IMR-90 (cell line): ENCODE measurements at regions not wholly inside any gene's neighbourhood (a gene's known extent, or its start where the extent isn't known, plus 50 kb on each side); places are given as distances from the start of the nearest gene placed in this dataset.

Experiments
- ATAC-seq: fragments of 200-7000 bp; cut with Tn5 transposase; 2 replicates; pipeline ENCODE4 v1.9.1; 2020; ENCODE audit warnings: low read depth, mild to moderate bottlenecking, moderate library complexity
- BruUV-seq: library from RNA; stranded (reverse); fragments of 400-500 nt; replicated peaks from 2 replicates; lab custom pipeline; 2021; lab: Mats Ljungman, UMichigan
- CTCF ChIA-PET: fragments of 300-600 bp; formaldehyde crosslinking; extraction: SDS; loops from one replicate; lab custom pipeline; 2021; ENCODE audit warnings: antibody characterized with exemption; lab: Yijun Ruan, JAX
- POLR2A ChIA-PET: fragments of 300-600 bp; sonication (Branson Sonifier 250); formaldehyde crosslinking; loops from one replicate; lab custom pipeline; 2022; ENCODE audit warnings: antibody characterized with exemption; ENCODE audit not compliant: unreplicated experiment; lab: Charles Lee
- DNase-seq: peaks from one replicate; pipeline ENCODE4 v3.0.0; 2013
- H2AFZ ChIP-seq: replicated peaks from 2 replicates; pipeline ENCODE3; 2013; ENCODE audit warnings: low read length, mild to moderate bottlenecking; ENCODE audit not compliant: poor library complexity
- H2AK5ac ChIP-seq: 2 replicates; pipeline ENCODE4 v1.6.1; 2013; ENCODE audit warnings: low read depth, low read length, inconsistent platforms
- H2AK9ac ChIP-seq: replicated peaks from 2 replicates; pipeline ENCODE3; 2013; ENCODE audit warnings: mild to moderate bottlenecking, low read depth, low read length, moderate library complexity; ENCODE audit not compliant: poor library complexity
- H2BK120ac ChIP-seq: 2 replicates; pipeline ENCODE4 v1.6.1; 2013; ENCODE audit warnings: low read depth, low read length, inconsistent platforms
- H2BK15ac ChIP-seq: 3 replicates; pipeline ENCODE4 v1.6.1; 2013; ENCODE audit warnings: low read depth, low read length, inconsistent platforms
- H2BK20ac ChIP-seq: 2 replicates; pipeline ENCODE4 v1.6.1; 2013; ENCODE audit warnings: low read depth, mild to moderate bottlenecking, inconsistent platforms, low read length, moderate library complexity
- H2BK5ac ChIP-seq: 2 replicates; pipeline ENCODE4 v1.6.1; 2013; ENCODE audit warnings: mild to moderate bottlenecking, low read depth, low read length, inconsistent platforms; ENCODE audit not compliant: poor library complexity, severe bottlenecking
- H3K14ac ChIP-seq: replicated peaks from 2 replicates; pipeline ENCODE4 v1.6.1; 2013; ENCODE audit warnings: low read depth, low read length, inconsistent platforms
- H3K18ac ChIP-seq: 2 replicates; pipeline ENCODE4 v1.6.1; 2013; ENCODE audit warnings: low read depth, low read length, control low read depth
- H3K23ac ChIP-seq: 2 replicates; pipeline ENCODE4 v1.6.1; 2013; ENCODE audit warnings: low read depth, low read length, inconsistent platforms
- H3K27ac ChIP-seq: 2 replicates; pipeline ENCODE4 v1.5.1; 2013; ENCODE audit warnings: mild to moderate bottlenecking, control low read depth, low read length; ENCODE audit not compliant: insufficient read depth
- H3K27me3 ChIP-seq: 2 replicates; pipeline ENCODE4 v1.6.1; 2013; ENCODE audit warnings: low read length; ENCODE audit not compliant: control insufficient read depth, insufficient read depth
- H3K36me3 ChIP-seq: 2 replicates; pipeline ENCODE4 v1.6.1; 2013; ENCODE audit warnings: low read length, mixed read lengths; ENCODE audit not compliant: control insufficient read depth, insufficient read depth
- H3K4ac ChIP-seq: 2 replicates; pipeline ENCODE4 v1.6.1; 2013; ENCODE audit warnings: low read depth, low read length, inconsistent platforms
- H3K4me1 ChIP-seq: 2 replicates; pipeline ENCODE4 v1.6.1; 2013; ENCODE audit warnings: low read length, mixed read lengths; ENCODE audit not compliant: control insufficient read depth, insufficient read depth
- H3K4me2 ChIP-seq: 2 replicates; pipeline ENCODE4 v1.6.1; 2013; ENCODE audit warnings: low read depth, mild to moderate bottlenecking, control low read depth, low read length, moderate library complexity
- H3K4me3 ChIP-seq: 2 replicates; pipeline ENCODE4 v1.5.1; 2013; ENCODE audit warnings: low read depth, mild to moderate bottlenecking, control low read depth, low read length, moderate library complexity; ENCODE audit not compliant: insufficient read depth
- H3K56ac ChIP-seq: 2 replicates; pipeline ENCODE4 v1.6.1; 2013; ENCODE audit warnings: low read length, inconsistent platforms; ENCODE audit not compliant: insufficient read depth; ENCODE audit errors: extremely low read depth
- H3K79me1 ChIP-seq, 2 experiments: 2 replicates each; pipeline ENCODE4 v1.6.1; 2013; ENCODE audit warnings: low read length in 2 of 2, inconsistent platforms in 1 of 2, low read depth in 1 of 2
- H3K9ac ChIP-seq: 2 replicates; pipeline ENCODE4 v1.6.1; 2013; ENCODE audit warnings: low read depth, low read length, control low read depth
- H3K9me1 ChIP-seq: 2 replicates; pipeline ENCODE4 v1.6.1; 2013; ENCODE audit warnings: low read length, inconsistent platforms; ENCODE audit not compliant: insufficient read depth
- H3K9me3 ChIP-seq: 2 replicates; pipeline ENCODE4 v1.6.1; 2013; ENCODE audit warnings: low read length; ENCODE audit not compliant: control insufficient read depth, insufficient read depth
- H4K20me1 ChIP-seq: 2 replicates; pipeline ENCODE4 v1.6.1; 2013; ENCODE audit warnings: low read length, inconsistent platforms; ENCODE audit not compliant: insufficient read depth
- H4K5ac ChIP-seq: 2 replicates; pipeline ENCODE4 v1.6.1; 2013; ENCODE audit warnings: mild to moderate bottlenecking, low read depth, low read length, control low read depth
- H4K8ac ChIP-seq, 2 experiments: 2 replicates each; pipeline ENCODE4 v1.6.1; 2013; ENCODE audit warnings: low read depth in 2 of 2, low read length in 2 of 2, control low read depth in 1 of 2, inconsistent platforms in 1 of 2
- H4K91ac ChIP-seq: 2 replicates; pipeline ENCODE4 v1.6.1; 2013; ENCODE audit warnings: low read depth, low read length, inconsistent platforms; ENCODE audit not compliant: insufficient read depth
- BHLHE40 ChIP-seq: fragments of 150-350 bp; IDR thresholded peaks from 2 replicates; pipeline ENCODE4 v1.6.1; 2016; ENCODE audit warnings: mild to moderate bottlenecking, low read depth, low read length
- CEBPB ChIP-seq: IDR thresholded peaks from 2 replicates; pipeline ENCODE4 v1.6.1; 2012; ENCODE audit warnings: low read depth, low read length, improper control_type of control experiment
- CHD1 ChIP-seq: IDR thresholded peaks from 2 replicates; pipeline ENCODE4 v1.6.1; 2012; ENCODE audit warnings: low read depth, low read length, improper control_type of control experiment
- FOS ChIP-seq: fragments of 150-350 bp; IDR thresholded peaks from 2 replicates; pipeline ENCODE4 v1.6.1; 2016; ENCODE audit warnings: low read depth, low read length
- MAFK ChIP-seq: IDR thresholded peaks from 2 replicates; pipeline ENCODE4 v1.6.1; 2012; ENCODE audit warnings: low read depth, low read length, improper control_type of control experiment
- MAZ ChIP-seq: IDR thresholded peaks from 2 replicates; pipeline ENCODE4 v1.6.1; 2012; ENCODE audit warnings: low read depth, mild to moderate bottlenecking, low read length, improper control_type of control experiment, moderate library complexity, borderline replicate concordance
- MXI1 ChIP-seq: IDR thresholded peaks from 2 replicates; pipeline ENCODE4 v1.6.1; 2012; ENCODE audit warnings: low read depth, mild to moderate bottlenecking, low read length, moderate library complexity, borderline replicate concordance
- NFE2L2 ChIP-seq: fragments of 150-350 bp; IDR thresholded peaks from 2 replicates; pipeline ENCODE4 v1.6.1; 2016; ENCODE audit warnings: low read depth, mild to moderate bottlenecking, low read length
- POLR2A ChIP-seq: IDR thresholded peaks from 2 replicates; pipeline ENCODE4 v1.6.1; 2012; ENCODE audit warnings: mild to moderate bottlenecking, low read depth, low read length
- RAD21 ChIP-seq: IDR thresholded peaks from 2 replicates; pipeline ENCODE4 v1.6.1; 2012; ENCODE audit warnings: low read length, improper control_type of control experiment
- RFX5 ChIP-seq: IDR thresholded peaks from 2 replicates; pipeline ENCODE4 v1.8.0; 2012; ENCODE audit warnings: low read depth, mild to moderate bottlenecking, low read length, moderate library complexity
- SMC3 ChIP-seq: fragments of 150-350 bp; IDR thresholded peaks from 2 replicates; pipeline ENCODE4 v1.6.1; 2016; ENCODE audit warnings: low read depth, mild to moderate bottlenecking, antibody characterized with exemption, low read length, moderate library complexity
- WGBS, 2 experiments: methylation state at CpG; one replicate each; pipeline versions ENCODE4 v1.1.5 to v1.1.7; 2013; ENCODE audit warnings: missing lambda C conversion rate in 2 of 2; ENCODE audit not compliant: insufficient read length in 1 of 2; ENCODE audit errors: extremely low coverage in 2 of 2; 5-methylcytosine and 5-hydroxymethylcytosine counted together
- dilution Hi-C: fragments of 300-500 bp; cut with HindIII; formaldehyde crosslinking; loops from one replicate; pipeline ENCODE4 v1.14.3; 2018; ENCODE audit warnings: low sequenced_read_pairs; ENCODE audit not compliant: unreplicated experiment
- in situ Hi-C: fragments of 300-500 bp; cut with MboI; formaldehyde crosslinking; loops from 3 replicates; pipeline ENCODE4 v1.14.3; 2019; ENCODE audit warnings: low sequenced_read_pairs, inconsistent platforms, mixed read lengths
- intact Hi-C: fragments of 100-400 bp; cut with micrococcal nuclease; formaldehyde crosslinking; loops from 2 replicates; pipeline ENCODE4 v1.10.0; 2022
- TF ChIP-seq, protein P1 (sequence below): conservative IDR thresholded peaks from 2 replicates; pipeline ENCODE4 v1.5.1; 2012; ENCODE audit warnings: mild to moderate bottlenecking, low read depth, low read length, improper control_type of control experiment
- TF ChIP-seq, protein P2 (sequence below): fragments of 150-350 bp; IDR thresholded peaks from 2 replicates; pipeline ENCODE4 v1.6.1; 2016; ENCODE audit warnings: low read depth, mild to moderate bottlenecking, low read length, moderate library complexity, borderline replicate concordance
- TF ChIP-seq, protein P3 (sequence below): fragments of 150-350 bp; IDR thresholded peaks from 2 replicates; pipeline ENCODE4 v1.6.1; 2017; ENCODE audit warnings: mild to moderate bottlenecking, antibody characterized with exemption, low read length, low read depth

DNA sequence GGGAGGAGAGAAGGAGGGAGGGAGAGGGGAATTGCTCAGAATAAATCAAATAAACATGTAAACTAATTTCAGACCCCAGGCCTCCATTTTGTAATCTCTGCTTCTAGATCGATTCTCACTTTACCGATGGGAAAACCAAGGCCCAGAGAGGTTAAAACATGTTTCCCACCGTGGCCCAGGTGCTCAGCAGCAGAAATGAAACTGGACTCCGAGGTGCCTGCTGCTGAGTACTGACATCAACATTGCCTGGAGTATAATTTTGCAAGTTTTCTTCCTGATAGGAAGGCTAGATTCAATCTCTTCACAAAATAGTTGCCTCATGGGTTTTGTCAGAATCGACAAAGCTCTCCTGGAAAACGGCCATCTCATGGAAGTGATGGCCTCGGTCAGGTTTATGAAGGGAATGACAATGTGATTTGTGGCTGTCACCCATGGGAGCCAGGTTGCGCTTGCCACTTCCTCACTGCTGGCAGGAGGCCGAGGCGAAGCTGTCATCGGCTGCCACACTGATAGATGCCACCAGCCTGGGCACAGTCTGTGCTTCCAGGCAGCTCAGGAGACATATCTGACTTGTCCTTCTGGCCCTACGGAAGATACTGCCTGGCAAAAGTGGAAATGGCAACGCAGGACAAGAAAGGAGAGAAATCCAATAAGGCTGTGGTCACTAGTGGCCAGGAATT, 133.1 kb upstream of the LRRN1 start:
- TF ChIP-seq FOS = no peak
- TF ChIP-seq, protein P1, sequence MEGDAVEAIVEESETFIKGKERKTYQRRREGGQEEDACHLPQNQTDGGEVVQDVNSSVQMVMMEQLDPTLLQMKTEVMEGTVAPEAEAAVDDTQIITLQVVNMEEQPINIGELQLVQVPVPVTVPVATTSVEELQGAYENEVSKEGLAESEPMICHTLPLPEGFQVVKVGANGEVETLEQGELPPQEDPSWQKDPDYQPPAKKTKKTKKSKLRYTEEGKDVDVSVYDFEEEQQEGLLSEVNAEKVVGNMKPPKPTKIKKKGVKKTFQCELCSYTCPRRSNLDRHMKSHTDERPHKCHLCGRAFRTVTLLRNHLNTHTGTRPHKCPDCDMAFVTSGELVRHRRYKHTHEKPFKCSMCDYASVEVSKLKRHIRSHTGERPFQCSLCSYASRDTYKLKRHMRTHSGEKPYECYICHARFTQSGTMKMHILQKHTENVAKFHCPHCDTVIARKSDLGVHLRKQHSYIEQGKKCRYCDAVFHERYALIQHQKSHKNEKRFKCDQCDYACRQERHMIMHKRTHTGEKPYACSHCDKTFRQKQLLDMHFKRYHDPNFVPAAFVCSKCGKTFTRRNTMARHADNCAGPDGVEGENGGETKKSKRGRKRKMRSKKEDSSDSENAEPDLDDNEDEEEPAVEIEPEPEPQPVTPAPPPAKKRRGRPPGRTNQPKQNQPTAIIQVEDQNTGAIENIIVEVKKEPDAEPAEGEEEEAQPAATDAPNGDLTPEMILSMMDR = no peak
- no peak for TF ChIP-seq MXI1
- TF ChIP-seq MAFK = no peak
- TF ChIP-seq MAZ = no peak
- TF ChIP-seq, protein P2, sequence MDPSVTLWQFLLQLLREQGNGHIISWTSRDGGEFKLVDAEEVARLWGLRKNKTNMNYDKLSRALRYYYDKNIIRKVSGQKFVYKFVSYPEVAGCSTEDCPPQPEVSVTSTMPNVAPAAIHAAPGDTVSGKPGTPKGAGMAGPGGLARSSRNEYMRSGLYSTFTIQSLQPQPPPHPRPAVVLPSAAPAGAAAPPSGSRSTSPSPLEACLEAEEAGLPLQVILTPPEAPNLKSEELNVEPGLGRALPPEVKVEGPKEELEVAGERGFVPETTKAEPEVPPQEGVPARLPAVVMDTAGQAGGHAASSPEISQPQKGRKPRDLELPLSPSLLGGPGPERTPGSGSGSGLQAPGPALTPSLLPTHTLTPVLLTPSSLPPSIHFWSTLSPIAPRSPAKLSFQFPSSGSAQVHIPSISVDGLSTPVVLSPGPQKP = no peak
- no peak for TF ChIP-seq POLR2A
- TF ChIP-seq NFE2L2 = no peak
- no peak for TF ChIP-seq BHLHE40
- TF ChIP-seq SMC3 = no peak
- no peak for TF ChIP-seq RFX5
- TF ChIP-seq, protein P3, sequence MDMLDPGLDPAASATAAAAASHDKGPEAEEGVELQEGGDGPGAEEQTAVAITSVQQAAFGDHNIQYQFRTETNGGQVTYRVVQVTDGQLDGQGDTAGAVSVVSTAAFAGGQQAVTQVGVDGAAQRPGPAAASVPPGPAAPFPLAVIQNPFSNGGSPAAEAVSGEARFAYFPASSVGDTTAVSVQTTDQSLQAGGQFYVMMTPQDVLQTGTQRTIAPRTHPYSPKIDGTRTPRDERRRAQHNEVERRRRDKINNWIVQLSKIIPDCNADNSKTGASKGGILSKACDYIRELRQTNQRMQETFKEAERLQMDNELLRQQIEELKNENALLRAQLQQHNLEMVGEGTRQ = no peak
- no peak for TF ChIP-seq CHD1
- no peak for TF ChIP-seq CEBPB
- no peak for TF ChIP-seq RAD21
- no peak overlapping the region for H3K56ac ChIP-seq
- H3K4me3 ChIP-seq = no peak overlapping the region
- H3K4me1 ChIP-seq = no peaks in the 10 kb centered on the region
- 73% methylated on average over 3 of the region's 13 CpGs; no CpG with 5 or more reads in 1 of the 2 experiments for WGBS, 2 experiments
- no peak overlapping the region for H3K14ac ChIP-seq
- no peak overlapping the region for H3K23ac ChIP-seq
- H4K8ac ChIP-seq = no peak overlapping the region
- H2AFZ ChIP-seq = no peak overlapping the region
- no peak overlapping the region for H2BK20ac ChIP-seq
- no peak overlapping the region for H3K18ac ChIP-seq
- H3K4ac ChIP-seq = no peak overlapping the region
- no peak overlapping the region for H3K4me2 ChIP-seq
- no peaks in the 10 kb centered on the region for H3K27me3 ChIP-seq
- dilution Hi-C loops (no loop called here), intact Hi-C loops (no loop called here), in situ Hi-C loops (no loop called here)
- H2BK15ac ChIP-seq = no peak overlapping the region
- H4K5ac ChIP-seq = no peak overlapping the region
- H2BK120ac ChIP-seq = no peak overlapping the region
- no peak overlapping the region for H3K27ac ChIP-seq
- peaks cover 19% of the 10 kb centered on the region for H3K9me3 ChIP-seq
- ChIA-PET POLR2A (no interaction called here), CTCF (no interaction called here)
- H2AK5ac ChIP-seq = no peak overlapping the region
- no peaks in the 10 kb centered on the region for H3K9me1 ChIP-seq
- DNase-seq (no peak), ATAC-seq (no peak)
- no peak overlapping the region for H3K9ac ChIP-seq
- H3K36me3 ChIP-seq = no peaks in the 10 kb centered on the region
- H4K91ac ChIP-seq = no peak overlapping the region
- no peaks in the 10 kb centered on the region for H3K79me1 ChIP-seq
- no peak overlapping the region for H2AK9ac ChIP-seq
- BruUV-seq = no TSS peak
- no peak overlapping the region for H2BK5ac ChIP-seq
- no peaks in the 10 kb centered on the region for H4K20me1 ChIP-seq
